ENCODE measurements at regions not wholly inside any gene's neighbourhood (a gene's known extent, or its start where the extent isn't known, plus 50 kb on each side); places are given as distances from the start of the nearest gene placed in this dataset.

DNA sequence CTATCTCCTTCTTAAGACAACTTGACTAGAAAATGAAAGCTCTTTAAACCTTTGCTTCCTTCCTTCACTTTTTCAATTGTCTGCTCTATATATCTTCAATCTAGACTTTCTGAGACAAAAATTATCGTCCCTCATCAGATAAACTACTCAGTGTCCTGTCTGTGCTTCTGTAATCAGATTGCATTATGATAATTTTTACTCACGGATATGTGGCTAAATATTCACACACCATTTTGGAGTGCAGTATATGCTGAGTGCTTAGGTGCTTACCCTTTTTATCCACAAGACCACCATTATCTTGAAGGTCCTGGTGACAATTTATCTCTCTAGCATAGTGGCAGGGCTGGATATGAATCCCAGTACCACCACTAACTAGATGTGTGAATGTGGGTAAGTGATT lies 1012.3 kb downstream of the TUSC7 start:
- Histone ChIP-seq H3K27me3 (ENCODE audit: control insufficient read depth in 2 of 2, insufficient read depth in 2 of 2, low read length in 2 of 2) (no peaks in the 10 kb centered on the region), H3K4me1 (replicated peaks in 1 of 2; ENCODE audit: control insufficient read depth in 2 of 2, insufficient read depth in 2 of 2, low read length in 2 of 2) (no peaks in the 10 kb centered on the region), H3K4me2 (ENCODE audit: insufficient read depth, low read length) (no peak overlapping the region), H3K27ac (ENCODE audit: extremely low read depth, low read depth, low read length) (no peak overlapping the region), H3K9me1 (ENCODE audit: control insufficient read depth, insufficient read depth, low read length) (no peaks in the 10 kb centered on the region), H3K79me2 (ENCODE audit: control insufficient read depth, insufficient read depth, low read length) (no peaks in the 10 kb centered on the region), H4K20me1 (replicated peaks; ENCODE audit: control insufficient read depth, insufficient read depth, low read length) (no peaks in the 10 kb centered on the region), H2AFZ (ENCODE audit: low read depth, low read length) (no peak overlapping the region), H3K9me3 (replicated peaks; ENCODE audit: control insufficient read depth, insufficient read depth, low read depth, low read length) (no peaks in the 10 kb centered on the region), H3K9ac (ENCODE audit: insufficient read depth in 1 of 2, low read depth in 2 of 2, low read length in 2 of 2) (no peak overlapping the region), H3K36me3 (ENCODE audit: control insufficient read depth, insufficient read depth, low read length) (no peaks in the 10 kb centered on the region), H3K4me3 (no peak overlapping the region)
- TF ChIP-seq CREBBP (IDR thresholded peaks at IDR 0.05; ENCODE audit: low read depth, low read length) (no peak), ZNF695 (CRISPR knock-in tag; IDR thresholded peaks at IDR 0.05) (no peak), ID3 (CRISPR knock-in tag; IDR thresholded peaks at IDR 0.05) (no peak), ID3 (tag; IDR thresholded peaks at IDR 0.05) (no peak), TSHZ1 (CRISPR knock-in tag; IDR thresholded peaks at IDR 0.05) (no peak), MTA3 (IDR thresholded peaks at IDR 0.05; ENCODE audit: borderline replicate concordance) (no peak), SMARCC2 (IDR thresholded peaks at IDR 0.05; ENCODE audit: low read depth) (no peak)
- DNase-seq (ENCODE audit: extremely low read depth in 1 of 4, low spot score in 3 of 4) (no peak), ATAC-seq (no peak), FAIRE-seq (no peak)
- POLR2A ChIA-PET: no interaction called here
- BruUV-seq (replicated peaks): no TSS peak
- in situ Hi-C loops (cut with MboI) (no loop called here), intact Hi-C loops (cut with micrococcal nuclease) (no loop called here)
- whole genome bisulfite sequencing (ENCODE audit: insufficient coverage, low coverage, missing lambda C conversion rate): 0% methylated on average over 2 of the region's 2 CpGs
- CTCF ChIA-PET (ENCODE audit: low intra/inter-chr PET ratio): no interaction called here

All from K562 (cell line).